ENCODE measurements at regions not wholly inside any gene's neighbourhood (a gene's known extent, or its start where the extent isn't known, plus 50 kb on each side); places are given as distances from the start of the nearest gene placed in this dataset.

DNA sequence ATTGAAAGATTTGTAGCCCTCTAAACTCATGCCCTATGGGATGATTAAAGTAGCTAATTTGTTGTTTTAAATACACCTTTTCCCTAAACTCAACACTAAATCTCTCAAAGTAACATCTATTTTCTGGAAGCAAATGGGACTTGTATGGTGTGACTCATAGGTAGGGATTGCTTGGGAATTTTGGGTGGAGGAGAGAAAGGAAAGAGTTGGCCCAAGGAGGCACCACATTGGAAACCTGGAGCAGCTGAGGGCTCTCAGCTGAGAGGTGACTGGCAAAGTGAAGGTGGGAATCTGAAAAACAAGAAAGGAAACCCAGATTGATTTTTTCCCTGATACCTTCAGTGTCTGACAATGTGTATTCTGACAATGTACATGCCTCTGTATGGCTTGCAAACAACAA lies 114.8 kb upstream of the PRICKLE1 start:
- no peak for DNase-seq

DNA sequence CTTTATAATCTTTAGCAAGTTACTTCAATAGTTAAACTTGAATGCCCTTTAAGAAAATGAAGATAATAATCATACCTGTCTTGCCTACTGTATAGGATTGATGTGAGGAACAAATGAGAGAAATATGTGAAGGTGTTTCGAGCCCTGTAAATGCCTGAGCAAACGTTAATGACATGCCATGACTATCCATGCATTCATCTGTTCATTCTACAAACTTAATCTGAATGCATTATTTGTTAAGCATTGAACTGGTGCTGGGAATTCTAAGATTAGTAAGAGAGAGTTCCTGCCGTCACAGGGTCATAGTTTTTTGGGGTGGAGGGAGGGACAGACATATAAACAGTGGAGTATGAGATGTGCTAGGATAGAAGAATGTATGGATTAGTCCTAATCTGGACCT lies 111.5 kb upstream of the PRICKLE1 start:
- DNase-seq = no peak

DNA sequence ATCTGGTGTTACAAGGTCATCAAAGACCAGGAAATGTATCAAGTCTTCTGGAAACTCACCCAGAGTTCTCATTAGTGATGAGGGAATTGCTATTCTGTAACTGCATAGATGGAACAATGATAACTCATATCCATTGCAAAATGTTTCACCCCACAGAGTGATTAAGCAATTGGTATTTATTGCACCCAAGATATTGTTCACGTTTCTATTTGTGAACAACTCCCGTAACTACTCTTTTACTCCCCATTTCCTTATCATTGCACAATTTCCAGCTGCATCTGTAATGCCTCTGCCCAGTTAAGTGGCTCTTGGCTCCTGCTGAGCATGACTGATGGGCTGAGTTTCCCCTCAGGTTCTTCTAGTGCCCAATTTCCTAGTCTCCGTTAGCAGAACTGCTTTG lies 108.7 kb upstream of the PRICKLE1 start:
- DNase-seq = no peak

- no peak for DNase-seq
Observed at GRCh38 chr12:42696406-42697149, 107.0 kb upstream of the PRICKLE1 start.

- no peak for DNase-seq
Observed at GRCh38 chr12:42695490-42695995, 106.0 kb upstream of the PRICKLE1 start.

GRCh38 chr12:42692749-42693148 lies 103.2 kb upstream of the PRICKLE1 start:
- no peak for DNase-seq

- no peak for DNase-seq
Observed at GRCh38 chr12:42691991-42692557, 102.5 kb upstream of the PRICKLE1 start.

DNA sequence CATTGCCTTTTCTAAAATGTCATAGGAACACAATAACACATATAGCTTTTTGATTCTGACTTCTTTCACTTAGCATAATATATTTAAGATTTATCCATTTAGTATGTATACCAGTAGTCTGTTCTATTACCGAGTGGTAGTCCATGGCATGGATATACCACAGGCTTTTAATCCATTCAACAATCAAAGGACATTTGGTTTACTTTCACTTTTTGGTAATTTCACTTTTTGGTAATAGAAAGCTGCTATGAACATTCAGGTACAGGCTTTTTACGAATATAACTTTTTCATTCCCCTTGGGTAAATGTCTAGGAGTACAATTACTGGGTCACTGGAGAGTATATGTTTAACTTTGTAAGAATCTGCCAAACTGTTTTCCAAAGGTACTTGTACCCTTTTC lies 100.7 kb upstream of the PRICKLE1 start:
- no peak for DNase-seq

DNA sequence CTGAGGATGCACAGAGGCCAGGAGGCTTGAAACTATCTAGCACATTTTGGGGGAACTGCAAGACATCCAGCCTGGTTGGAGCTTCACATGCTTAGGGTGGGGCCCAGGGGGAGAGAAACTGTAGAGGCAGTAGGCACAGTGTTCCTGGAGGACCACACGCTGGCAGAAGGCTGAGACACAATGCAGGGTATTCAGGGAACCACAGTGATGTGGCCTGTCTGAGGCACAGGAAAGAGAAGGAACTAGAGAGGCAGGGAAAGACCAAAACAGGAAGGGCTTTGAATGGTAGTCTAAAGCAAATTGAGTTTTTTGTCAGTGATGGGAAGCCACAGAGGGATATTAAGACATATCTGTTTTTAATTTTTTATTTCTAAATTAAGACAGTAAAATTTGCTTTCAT lies 100.2 kb upstream of the PRICKLE1 start:
- DNase-seq = no peak

DNA sequence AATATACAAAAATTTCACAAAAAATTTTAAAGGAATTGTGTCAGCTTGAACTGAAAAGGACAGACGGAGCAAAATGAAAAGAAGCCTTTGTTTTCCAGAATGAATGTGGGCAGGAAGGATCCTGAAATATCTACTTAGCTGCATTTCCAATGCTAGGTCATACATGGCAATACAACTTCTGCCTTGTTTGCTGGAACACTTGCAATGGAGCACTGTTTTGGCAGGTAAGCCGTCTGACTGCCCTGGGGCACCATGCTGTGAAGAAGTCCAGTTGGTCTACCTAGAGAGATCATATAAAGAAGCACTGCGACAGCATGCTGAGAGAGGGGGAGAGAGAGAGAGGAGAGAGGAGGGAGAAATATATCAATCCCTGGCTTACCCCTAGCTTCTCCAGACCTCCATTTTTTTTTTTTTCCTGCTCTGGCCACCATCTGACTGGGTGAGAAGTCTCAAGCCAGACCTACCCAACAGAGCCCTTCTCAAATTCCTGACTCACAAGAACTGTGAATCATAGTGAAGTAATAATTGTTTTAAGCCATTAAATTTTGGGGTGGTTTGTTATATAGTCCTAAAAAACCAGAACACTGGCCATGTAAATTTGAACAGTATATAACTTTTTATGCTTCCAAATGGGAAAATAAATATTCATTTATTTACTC lies 97.1 kb upstream of the PRICKLE1 start:
- no peak for DNase-seq

GRCh38 chr12:42684802-42685071 lies 95.2 kb upstream of the PRICKLE1 start:
- no peak for DNase-seq

- no peak for DNase-seq
Observed at GRCh38 chr12:42683933-42684801, 94.6 kb upstream of the PRICKLE1 start.

GRCh38 chr12:42683266-42683665 lies 93.7 kb upstream of the PRICKLE1 start:
- DNase-seq = no peak

DNA sequence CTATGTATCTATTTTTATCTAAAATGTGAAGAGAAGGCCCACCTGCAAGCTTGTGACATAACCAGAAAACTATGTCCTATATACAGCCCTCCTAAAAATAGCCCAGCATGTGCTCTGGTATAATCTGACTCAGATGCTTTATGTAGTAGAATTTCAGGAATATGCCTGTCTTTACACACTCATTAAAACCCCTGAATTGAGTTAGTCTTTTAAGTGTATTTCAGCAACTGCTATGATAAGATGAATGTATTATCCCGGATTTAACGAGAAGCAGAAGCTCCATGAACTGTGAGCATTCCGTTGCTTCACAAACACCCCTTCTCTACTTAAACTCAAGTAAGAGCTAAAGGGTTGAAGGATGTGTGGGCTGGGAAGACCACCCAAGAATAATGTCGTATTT lies 89.9 kb upstream of the PRICKLE1 start:
- DNase-seq = no peak

DNA sequence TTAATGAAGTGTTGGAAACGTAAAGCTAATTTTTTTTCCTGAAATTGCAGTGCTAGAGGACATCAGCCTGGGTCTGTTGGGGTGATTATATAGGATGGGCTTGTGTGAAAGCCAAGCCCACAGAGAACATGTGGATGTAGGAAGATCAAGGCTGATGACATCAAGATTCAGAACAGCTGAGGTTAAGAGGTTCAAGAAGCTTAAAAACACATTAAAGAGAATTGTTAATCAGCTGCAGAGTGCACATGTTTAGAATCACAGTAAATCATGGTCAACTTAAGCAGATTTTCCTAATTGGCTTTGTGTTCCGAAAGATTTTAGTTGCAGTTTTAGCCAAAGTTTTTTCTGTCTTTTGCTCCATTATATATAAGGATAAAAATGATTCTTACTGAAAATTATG lies 87.9 kb upstream of the PRICKLE1 start:
- no peak for DNase-seq

GRCh38 chr12:42673535-42673934 lies 84.0 kb upstream of the PRICKLE1 start:
- no peak for DNase-seq

- no peak for DNase-seq
Observed at GRCh38 chr12:42670719-42671118, 81.2 kb upstream of the PRICKLE1 start.

- DNase-seq = no peak
Observed at GRCh38 chr12:42669553-42669952, 80.0 kb upstream of the PRICKLE1 start.

DNA sequence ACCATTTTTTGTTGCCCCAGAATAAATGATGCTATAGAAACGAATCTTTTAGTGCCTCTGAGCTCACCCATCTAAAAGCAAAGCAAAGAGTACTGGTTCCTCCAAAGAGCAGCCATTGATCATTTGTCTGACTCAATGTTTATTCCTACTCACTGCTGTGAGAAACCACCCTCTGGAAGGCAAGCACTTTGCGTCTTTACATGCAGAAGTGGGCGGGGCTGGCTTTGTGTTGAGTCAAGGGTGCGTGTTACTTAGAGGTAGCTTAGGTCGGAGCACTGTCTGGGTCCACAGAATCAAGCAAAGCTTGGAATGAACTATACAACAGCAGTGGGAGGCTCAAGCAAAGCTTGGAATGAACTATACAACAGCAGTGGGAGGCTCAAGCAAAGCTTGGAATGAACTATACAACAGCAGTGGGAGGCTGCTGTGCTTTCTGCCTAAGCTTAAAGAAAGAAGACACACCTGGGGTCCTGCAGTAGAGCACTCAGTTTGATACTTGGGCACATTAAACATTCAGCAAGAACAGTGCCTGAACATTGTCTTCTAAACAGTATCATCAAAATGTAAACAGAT lies 77.2 kb upstream of the PRICKLE1 start:
- DNase-seq = no peak

DNA sequence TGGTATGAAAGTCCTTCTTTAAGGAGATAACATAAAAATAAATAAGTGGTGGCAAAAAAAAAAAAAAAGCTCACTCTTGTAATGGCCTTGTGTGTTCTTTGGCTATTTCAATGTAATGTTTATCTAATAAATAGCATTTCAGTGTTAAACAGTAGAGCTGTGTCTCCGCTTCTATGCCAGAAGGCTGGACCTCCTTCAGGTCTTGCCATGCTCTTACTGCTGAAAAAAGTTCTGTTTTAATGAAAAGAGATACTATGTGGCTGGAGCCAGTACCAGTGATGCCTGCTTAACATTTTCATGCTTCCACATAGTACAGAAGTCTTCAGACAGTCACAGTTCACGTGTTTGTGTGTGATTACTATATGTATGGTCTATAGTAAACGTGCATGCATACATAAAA lies 74.1 kb upstream of the PRICKLE1 start:
- DNase-seq = no peak

DNA sequence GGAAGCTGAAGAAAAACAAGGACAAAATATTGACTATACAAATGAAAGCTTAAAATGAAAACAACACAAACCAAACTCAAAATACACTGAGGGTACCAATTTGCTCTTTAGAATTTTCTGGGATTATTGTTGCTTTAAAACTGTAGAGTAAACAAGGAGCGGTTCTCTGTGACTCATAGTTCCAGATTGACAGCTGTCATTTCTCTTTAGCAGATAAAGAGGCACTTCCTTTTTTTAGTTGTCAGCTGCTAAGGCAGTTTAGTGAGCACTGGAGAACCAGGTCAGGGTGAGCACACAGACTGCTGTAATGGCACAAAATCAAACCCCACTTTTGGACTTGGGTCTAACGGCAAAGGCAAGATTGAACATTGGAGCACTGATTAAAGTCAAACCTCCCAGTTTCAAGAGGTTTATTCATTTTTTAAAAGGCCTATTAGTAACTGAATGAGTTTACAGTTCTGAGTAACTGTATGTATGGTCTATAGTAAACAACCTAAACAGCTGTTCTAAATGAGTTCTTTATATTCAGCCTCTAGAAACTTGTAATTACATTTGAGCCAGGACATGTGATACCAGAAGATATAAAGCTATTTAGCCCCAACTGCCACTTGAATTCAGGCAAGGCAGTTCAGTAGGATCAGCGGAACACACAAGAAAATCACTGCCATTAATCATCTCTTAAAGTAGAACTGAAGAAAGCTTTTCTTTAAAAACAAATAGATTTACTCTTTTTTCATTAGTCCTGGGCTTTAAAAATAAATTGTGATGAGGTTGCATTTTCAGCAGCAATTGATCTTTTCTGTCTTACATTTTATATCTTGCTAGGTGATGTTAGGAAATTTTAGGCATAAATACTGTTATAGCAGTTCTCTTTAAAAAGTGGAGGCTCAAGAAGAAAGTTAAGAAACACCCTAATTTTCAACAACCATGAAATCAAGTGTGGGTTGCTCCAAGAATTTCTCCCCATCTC lies 71.7 kb upstream of the PRICKLE1 start:
- DNase-seq = no peak

DNA sequence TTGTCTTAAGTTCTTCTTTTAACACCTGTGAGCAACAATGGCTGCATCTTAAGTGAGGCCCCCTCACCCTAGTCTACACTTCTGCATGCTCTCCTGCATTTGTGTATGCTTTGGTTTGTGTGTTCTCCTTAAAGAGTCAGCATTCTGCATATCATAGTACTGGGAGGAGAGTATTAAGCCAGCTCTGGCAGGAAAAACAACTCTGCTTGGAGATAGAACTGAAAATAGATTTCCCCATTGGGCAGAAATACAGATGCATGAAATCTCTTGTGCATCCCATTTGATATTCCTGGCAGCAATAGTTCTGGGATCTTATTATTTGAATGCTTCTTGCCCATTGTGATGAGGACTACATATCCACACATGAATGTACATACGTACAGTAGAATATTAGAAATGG lies 70.6 kb upstream of the PRICKLE1 start:
- no peak for DNase-seq

Measured in amniotic stem cell (primary cell).